SK-N-SH (cell line): ENCODE measurements at regions not wholly inside any gene's neighbourhood (a gene's known extent, or its start where the extent isn't known, plus 50 kb on each side); places are given as distances from the start of the nearest gene placed in this dataset.

ENCODE experiments used
- CTCF ChIA-PET: fragments of 300-600, 350-600 bp; formaldehyde crosslinking; extraction: SDS; loops from one replicate; lab custom pipeline; 2021; lab: Yijun Ruan, JAX
- POLR2A ChIA-PET: fragments of 350-600 bp; sonication (Branson Sonifier 250); formaldehyde crosslinking; extraction: SDS; loops from one replicate; lab custom pipeline; 2020; ENCODE audit warnings: antibody characterized with exemption, inconsistent platforms; lab: Yijun Ruan, JAX
- DNase-seq: peaks from one replicate; pipeline ENCODE4 v3.0.0; 2012
- H2AFZ ChIP-seq: fragments of 200-600 bp; sonication (generic); 2 replicates; pipeline ENCODE4 v1.8.1; 2016; ENCODE audit warnings: antibody characterized with exemption, mild to moderate bottlenecking, low read depth
- H3F3A ChIP-seq: fragments of 200-600 bp; sonication (generic); replicated peaks from 2 replicates; pipeline ENCODE3; 2016; ENCODE audit warnings: antibody characterized with exemption, mild to moderate bottlenecking; ENCODE audit not compliant: insufficient read depth
- H3K27ac ChIP-seq, 2 experiments: fragments of 200-500 bp in 1 of 2; fragments of 200-600 bp in 1 of 2; sonication (Bioruptor generic) in 1 of 2; sonication (generic), shearing (Covaris generic) in 1 of 2; 2 replicates each; pipeline versions ENCODE4 v1.5.1 to v1.6.1; 2014 to 2016; ENCODE audit warnings: low read depth in 2 of 2, inconsistent platforms in 1 of 2, low read length in 1 of 2, mild to moderate bottlenecking in 1 of 2, mixed read lengths in 1 of 2
- H3K27me3 ChIP-seq: fragments of 200-600 bp; sonication (generic), shearing (Covaris generic); 2 replicates; pipeline ENCODE4 v1.6.1; 2016; ENCODE audit warnings: mixed run types; ENCODE audit not compliant: insufficient read depth
- H3K36me3 ChIP-seq, 2 experiments: fragments of 200-500 bp in 1 of 2; fragments of 200-600 bp in 1 of 2; sonication (Bioruptor generic) in 1 of 2; sonication (generic) in 1 of 2; replicated peaks in 1 of 2; 2 replicates each; pipeline versions ENCODE3 to v1.5.1; 2014 to 2016; ENCODE audit warnings: low read length in 1 of 2, mild to moderate bottlenecking in 1 of 2; ENCODE audit not compliant: insufficient read depth in 2 of 2, control insufficient read depth in 1 of 2
- H3K4me1 ChIP-seq, 2 experiments: fragments of 200-500 bp in 1 of 2; fragments of 200-600 bp in 1 of 2; sonication (Bioruptor generic) in 1 of 2; sonication (generic), shearing (Covaris generic) in 1 of 2; 2 replicates each; pipeline versions ENCODE4 v1.5.1 to v1.6.1; 2014 to 2016; ENCODE audit warnings: low read depth in 1 of 2, low read length in 1 of 2, mixed run types in 1 of 2; ENCODE audit not compliant: insufficient read depth in 2 of 2, control insufficient read depth in 1 of 2
- H3K4me2 ChIP-seq: fragments of 200-600 bp; sonication (generic), shearing (Covaris generic); 2 replicates; pipeline ENCODE4 v1.6.1; 2017; ENCODE audit warnings: mixed run types
- H3K4me3 ChIP-seq, 2 experiments: fragments of 200-500 bp in 1 of 2; fragments of 200-600 bp in 1 of 2; sonication (Bioruptor generic) in 1 of 2; sonication (generic), shearing (Covaris generic) in 1 of 2; 2 replicates each; pipeline versions ENCODE4 v1.5.1 to v1.8.1; 2014 to 2016; ENCODE audit warnings: low read depth in 2 of 2, inconsistent platforms in 1 of 2, low read length in 1 of 2, mild to moderate bottlenecking in 1 of 2, mixed read lengths in 1 of 2, moderate library complexity in 1 of 2
- H3K79me2 ChIP-seq: fragments of 200-600 bp; sonication (generic); 2 replicates; pipeline ENCODE4 v1.8.1; 2017; ENCODE audit warnings: mild to moderate bottlenecking; ENCODE audit not compliant: insufficient read depth
- H3K9ac ChIP-seq: fragments of 200-600 bp; sonication (generic); 2 replicates; pipeline ENCODE4 v1.6.1; 2017; ENCODE audit warnings: mixed run types
- H3K9me2 ChIP-seq: fragments of 200-600 bp; sonication (generic); 2 replicates; pipeline ENCODE4 v1.6.1; 2017; ENCODE audit warnings: mixed run types
- H3K9me3 ChIP-seq: fragments of 200-600 bp; sonication (generic); 2 replicates; pipeline ENCODE4 v1.6.1; 2017; ENCODE audit warnings: mixed run types, mild to moderate bottlenecking, moderate library complexity
- H4K20me1 ChIP-seq: fragments of 200-600 bp; sonication (generic); 2 replicates; pipeline ENCODE4 v1.6.1; 2017; ENCODE audit warnings: mild to moderate bottlenecking, mixed run types; ENCODE audit not compliant: insufficient read depth
- CHD2 ChIP-seq: fragments of 150-350 bp; IDR thresholded peaks from 2 replicates; pipeline ENCODE4 v1.6.1; 2018; ENCODE audit warnings: low read length; ENCODE audit not compliant: partially characterized antibody
- ELF1 ChIP-seq: IDR thresholded peaks from 2 replicates; pipeline ENCODE4 v1.4.0; 2012
- EP300 ChIP-seq, 2 experiments: IDR thresholded peaks; 2 replicates each; pipeline versions ENCODE4 v1.4.0 to v1.6.1; 2012; ENCODE audit warnings: borderline replicate concordance in 1 of 2, low read depth in 1 of 2, low read length in 1 of 2
- EZH2phosphoT487 ChIP-seq: fragments of 200-600 bp; sonication (generic); IDR thresholded peaks from 2 replicates; pipeline ENCODE4 v1.6.1; 2017; ENCODE audit warnings: low read depth, mixed run types, mild to moderate bottlenecking, antibody characterized with exemption, moderate library complexity, borderline replicate concordance
- FOXJ3 ChIP-seq: sonication (generic); formaldehyde crosslinking; IDR thresholded peaks from 2 replicates; pipeline ENCODE4 v1.5.1; 2020; ENCODE audit warnings: mild to moderate bottlenecking, missing genetic modification reagents
- FOXM1 ChIP-seq: IDR thresholded peaks from 2 replicates; pipeline ENCODE4 v1.4.0; 2012; ENCODE audit warnings: low read depth, mild to moderate bottlenecking
- JUND ChIP-seq: IDR thresholded peaks from 2 replicates; pipeline ENCODE4 v1.4.0; 2012
- MXI1 ChIP-seq: IDR thresholded peaks from 2 replicates; pipeline ENCODE4 v1.6.1; 2012; ENCODE audit warnings: mild to moderate bottlenecking, low read depth, low read length, improper control_type of control experiment
- NFIC ChIP-seq: IDR thresholded peaks from 2 replicates; pipeline ENCODE4 v1.4.0; 2012; ENCODE audit warnings: borderline replicate concordance
- NRF1 ChIP-seq: IDR thresholded peaks from 2 replicates; pipeline ENCODE4 v1.6.1; 2012; ENCODE audit warnings: low read depth, mild to moderate bottlenecking, low read length
- PBX3 ChIP-seq: IDR thresholded peaks from 2 replicates; pipeline ENCODE4; 2012
- POLR2AphosphoS5 ChIP-seq: IDR thresholded peaks from 2 replicates; pipeline ENCODE4 v1.6.1; 2012; ENCODE audit warnings: low read depth, low read length
- RAD21 ChIP-seq: IDR thresholded peaks from 2 replicates; pipeline ENCODE4 v1.6.1; 2012; ENCODE audit warnings: mild to moderate bottlenecking, low read length
- RFX5 ChIP-seq: IDR thresholded peaks from 2 replicates; pipeline ENCODE4 v1.6.1; 2012; ENCODE audit warnings: mild to moderate bottlenecking, improper control_type of control experiment, low read length
- RXRA ChIP-seq: IDR thresholded peaks from 2 replicates; pipeline ENCODE4 v1.4.0; 2012; ENCODE audit warnings: low read depth, mild to moderate bottlenecking, borderline replicate concordance
- SIN3A ChIP-seq: IDR thresholded peaks from 2 replicates; pipeline ENCODE4 v1.6.1; 2012; ENCODE audit warnings: low read depth, mild to moderate bottlenecking, low read length, moderate library complexity, borderline replicate concordance
- TCF12 ChIP-seq: IDR thresholded peaks from 2 replicates; pipeline ENCODE4 v1.4.0; 2012
- USF2 ChIP-seq: fragments of 150-350 bp; IDR thresholded peaks from 2 replicates; pipeline ENCODE4 v1.6.1; 2017; ENCODE audit warnings: antibody characterized with exemption, low read length, low read depth, borderline replicate concordance
- WGBS: methylation state at CpG from one replicate; pipeline ENCODE4 v1.1.6; 2017; ENCODE audit warnings: low lambda C conversion rate; 5-methylcytosine and 5-hydroxymethylcytosine counted together
- TF ChIP-seq, protein P1 (sequence below): fragments of 200-600 bp; sonication (generic); IDR thresholded peaks from 2 replicates; pipeline ENCODE4 v1.6.1; 2017; ENCODE audit warnings: antibody characterized with exemption, mild to moderate bottlenecking, moderate library complexity

GRCh38 chr12:19925841-19926240, 442.5 kb upstream of the PDE3A start:
- ChIA-PET CTCF (no interaction called here), POLR2A (no interaction called here)
- Histone ChIP-seq H3K4me3 (no peak overlapping the region), H3K79me2 (no peaks in the 10 kb centered on the region), H3K9me3 (no peaks in the 10 kb centered on the region; the same call in 1 of the 2 replicates), H4K20me1 (no peaks in the 10 kb centered on the region), H3F3A (no peaks in the 10 kb centered on the region), H3K27ac (no peak overlapping the region), H3K9ac (no peak overlapping the region), H3K4me1 (no peaks in the 10 kb centered on the region), H3K4me2 (no peak overlapping the region), H3K27me3 (no peaks in the 10 kb centered on the region), H3K9me2 (no peaks in the 10 kb centered on the region), H3K36me3 (no peaks in the 10 kb centered on the region), H2AFZ (no peak overlapping the region)
- DNase-seq, result no peak
- 93% methylated on average over 2 of the region's 2 CpGs for WGBS
- no peak for TF ChIP-seq NFIC
- TF ChIP-seq MXI1, result no peak
- no peak for TF ChIP-seq POLR2AphosphoS5
- no peak for TF ChIP-seq FOXJ3 (CRISPR knock-in tag)
- TF ChIP-seq, protein P1, sequence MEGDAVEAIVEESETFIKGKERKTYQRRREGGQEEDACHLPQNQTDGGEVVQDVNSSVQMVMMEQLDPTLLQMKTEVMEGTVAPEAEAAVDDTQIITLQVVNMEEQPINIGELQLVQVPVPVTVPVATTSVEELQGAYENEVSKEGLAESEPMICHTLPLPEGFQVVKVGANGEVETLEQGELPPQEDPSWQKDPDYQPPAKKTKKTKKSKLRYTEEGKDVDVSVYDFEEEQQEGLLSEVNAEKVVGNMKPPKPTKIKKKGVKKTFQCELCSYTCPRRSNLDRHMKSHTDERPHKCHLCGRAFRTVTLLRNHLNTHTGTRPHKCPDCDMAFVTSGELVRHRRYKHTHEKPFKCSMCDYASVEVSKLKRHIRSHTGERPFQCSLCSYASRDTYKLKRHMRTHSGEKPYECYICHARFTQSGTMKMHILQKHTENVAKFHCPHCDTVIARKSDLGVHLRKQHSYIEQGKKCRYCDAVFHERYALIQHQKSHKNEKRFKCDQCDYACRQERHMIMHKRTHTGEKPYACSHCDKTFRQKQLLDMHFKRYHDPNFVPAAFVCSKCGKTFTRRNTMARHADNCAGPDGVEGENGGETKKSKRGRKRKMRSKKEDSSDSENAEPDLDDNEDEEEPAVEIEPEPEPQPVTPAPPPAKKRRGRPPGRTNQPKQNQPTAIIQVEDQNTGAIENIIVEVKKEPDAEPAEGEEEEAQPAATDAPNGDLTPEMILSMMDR, result no peak
- TF ChIP-seq TCF12, result no peak
- TF ChIP-seq ELF1, result no peak
- TF ChIP-seq USF2, result no peak
- TF ChIP-seq PBX3, result no peak
- no peak for TF ChIP-seq RAD21
- TF ChIP-seq SIN3A, result no peak
- no peak for TF ChIP-seq RXRA
- TF ChIP-seq NRF1, result no peak
- TF ChIP-seq JUND, result no peak
- TF ChIP-seq EP300 (IDR thresholded peaks at IDR 0.05; ENCODE audit: borderline replicate concordance in 1 of 2, low read depth in 1 of 2, low read length in 1 of 2), result no peak
- TF ChIP-seq RFX5, result no peak
- no peak for TF ChIP-seq EZH2phosphoT487
- TF ChIP-seq FOXM1, result no peak
- no peak for TF ChIP-seq CHD2
